ENCODE measurements at regions not wholly inside any gene's neighbourhood (a gene's known extent, or its start where the extent isn't known, plus 50 kb on each side); places are given as distances from the start of the nearest gene placed in this dataset.
"Not testable (repeated sequence)": the region's sequence is repeated elsewhere in the genome, so short reads cannot be mapped to it uniquely, and the experiment has no call there.

DNA sequence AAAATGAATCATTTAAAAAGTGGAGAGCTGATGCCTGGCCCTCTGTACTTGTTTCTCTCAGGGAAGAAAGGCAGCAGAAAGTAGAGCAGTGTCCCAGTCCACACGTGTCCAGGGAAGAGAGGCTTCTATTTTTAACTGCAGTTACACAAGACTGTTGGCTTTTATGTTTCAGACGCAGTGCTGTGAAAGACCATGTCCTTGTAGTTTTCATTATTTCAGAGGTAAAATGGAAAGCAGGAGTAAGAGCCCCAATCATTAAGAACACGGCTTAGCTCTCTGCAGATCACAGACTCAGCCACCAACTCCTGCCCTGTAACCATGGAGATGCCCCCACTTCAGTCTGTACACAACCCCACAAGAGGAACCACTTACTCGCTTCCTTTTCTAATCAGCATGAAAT, 336.3 kb downstream of the DAD1 start:
- H3K4me3 ChIP-seq, result peak overlapping the region in 1 of 2 donors; percentile 6
- TF ChIP-seq, protein P1, sequence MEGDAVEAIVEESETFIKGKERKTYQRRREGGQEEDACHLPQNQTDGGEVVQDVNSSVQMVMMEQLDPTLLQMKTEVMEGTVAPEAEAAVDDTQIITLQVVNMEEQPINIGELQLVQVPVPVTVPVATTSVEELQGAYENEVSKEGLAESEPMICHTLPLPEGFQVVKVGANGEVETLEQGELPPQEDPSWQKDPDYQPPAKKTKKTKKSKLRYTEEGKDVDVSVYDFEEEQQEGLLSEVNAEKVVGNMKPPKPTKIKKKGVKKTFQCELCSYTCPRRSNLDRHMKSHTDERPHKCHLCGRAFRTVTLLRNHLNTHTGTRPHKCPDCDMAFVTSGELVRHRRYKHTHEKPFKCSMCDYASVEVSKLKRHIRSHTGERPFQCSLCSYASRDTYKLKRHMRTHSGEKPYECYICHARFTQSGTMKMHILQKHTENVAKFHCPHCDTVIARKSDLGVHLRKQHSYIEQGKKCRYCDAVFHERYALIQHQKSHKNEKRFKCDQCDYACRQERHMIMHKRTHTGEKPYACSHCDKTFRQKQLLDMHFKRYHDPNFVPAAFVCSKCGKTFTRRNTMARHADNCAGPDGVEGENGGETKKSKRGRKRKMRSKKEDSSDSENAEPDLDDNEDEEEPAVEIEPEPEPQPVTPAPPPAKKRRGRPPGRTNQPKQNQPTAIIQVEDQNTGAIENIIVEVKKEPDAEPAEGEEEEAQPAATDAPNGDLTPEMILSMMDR (IDR thresholded peaks at IDR 0.05), result no peak
- H3K9me3 ChIP-seq, result no peaks in the 10 kb centered on the region
- intact Hi-C loops (cut with DNase I), result no loop called here
- no peaks in the 10 kb centered on the region for H3K4me1 ChIP-seq
- no peaks in the 10 kb centered on the region for H3K27me3 ChIP-seq
- no peaks in the 10 kb centered on the region for H3K36me3 ChIP-seq
- no peak for DNase-seq (ENCODE audit: low spot score in 2 of 2)
- H3K27ac ChIP-seq, result no peak overlapping the region

DNA sequence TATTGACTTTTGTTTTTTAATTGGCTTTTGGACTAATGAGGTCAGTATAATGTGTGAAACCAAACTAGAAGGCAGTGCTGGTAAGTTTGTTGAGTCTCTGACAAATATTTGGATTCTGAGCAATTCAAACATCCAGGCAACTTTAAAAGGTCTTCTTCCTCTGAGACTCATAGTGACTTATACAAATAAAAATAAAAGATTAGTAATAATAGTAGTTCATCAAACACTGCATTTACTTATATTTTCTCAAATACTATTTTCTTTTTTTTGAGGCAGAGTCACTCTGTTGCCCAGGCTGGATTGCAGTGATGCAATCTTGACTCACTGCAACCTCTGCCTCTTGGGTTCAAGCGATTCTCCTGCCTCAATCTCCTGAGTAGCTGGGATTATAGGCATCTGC, 337.9 kb downstream of the DAD1 start:
- Histone ChIP-seq H3K36me3 (no peaks in the 10 kb centered on the region), H3K4me3 (no peak overlapping the region), H3K4me1 (no peaks in the 10 kb centered on the region), H3K27ac (no peak overlapping the region), H3K27me3 (no peaks in the 10 kb centered on the region), H3K9me3 (no peaks in the 10 kb centered on the region)
- DNase-seq (ENCODE audit: low spot score in 2 of 2), result no peak
- intact Hi-C loops (cut with DNase I), result no loop called here
- TF ChIP-seq, protein P1 (IDR thresholded peaks at IDR 0.05), result no peak

DNA sequence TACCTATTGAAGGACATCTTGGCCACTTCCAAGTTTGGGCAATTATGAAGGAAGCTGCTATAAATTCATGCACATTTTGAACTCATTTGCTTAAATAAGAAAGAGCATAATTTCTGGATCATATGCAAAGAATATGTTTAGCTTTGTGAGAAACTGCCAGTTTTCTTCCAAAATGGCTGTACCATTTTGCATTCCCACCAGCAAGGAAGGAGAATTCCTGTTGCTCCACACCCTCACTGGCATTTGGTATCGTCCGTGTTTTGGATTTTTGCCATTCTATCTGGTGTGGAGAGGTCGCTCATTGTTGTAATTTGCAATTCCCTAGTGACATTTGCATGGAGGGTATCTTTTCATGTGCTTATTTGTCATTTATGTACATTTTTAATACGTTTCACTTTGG, 339.3 kb downstream of the DAD1 start:
- intact Hi-C loops (cut with DNase I), result no loop called here
- H3K27ac ChIP-seq, result no peak overlapping the region
- TF ChIP-seq, protein P1 (IDR thresholded peaks at IDR 0.05), result no peak

DNA sequence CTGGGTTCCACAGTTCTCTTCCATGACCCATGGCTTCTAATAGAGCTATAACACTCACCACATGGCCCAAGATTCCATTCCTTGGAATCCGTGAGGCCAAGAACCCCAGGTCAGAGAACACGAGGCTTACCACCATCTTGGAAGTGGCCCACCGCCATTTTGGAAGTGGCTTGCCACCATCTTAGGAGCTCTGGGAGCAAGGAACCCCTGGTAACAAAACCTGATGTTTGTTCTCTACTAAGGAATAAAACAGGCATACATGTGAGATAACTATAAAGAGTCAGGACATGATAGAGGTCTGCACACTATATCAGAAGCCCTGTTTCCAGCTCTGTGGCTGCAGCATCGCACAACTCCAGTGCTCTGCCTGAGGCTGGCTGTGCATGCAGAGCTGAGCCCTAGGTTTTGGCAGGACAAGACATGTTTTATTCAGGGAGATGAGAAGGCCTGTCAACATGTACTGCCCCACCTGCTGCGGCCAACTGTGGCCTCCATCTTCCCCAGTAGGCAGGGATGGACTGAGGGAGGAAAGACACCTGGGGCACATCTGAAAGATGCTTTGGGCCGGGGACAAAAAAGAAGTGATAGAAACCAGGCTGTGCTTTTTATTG, 344.9 kb downstream of the DAD1 start:
- no peaks in the 10 kb centered on the region for H3K9me3 ChIP-seq
- H3K4me3 ChIP-seq, result no peak overlapping the region
- DNase-seq (ENCODE audit: low spot score in 2 of 2), result no peak
- no peaks in the 10 kb centered on the region for H3K36me3 ChIP-seq
- H3K27ac ChIP-seq, result no peak overlapping the region
- intact Hi-C loops (cut with DNase I), result no loop called here
- no peaks in the 10 kb centered on the region for H3K4me1 ChIP-seq
- TF ChIP-seq, protein P1 (IDR thresholded peaks at IDR 0.05), result no peak
- no peaks in the 10 kb centered on the region for H3K27me3 ChIP-seq

More for the DNA sequence above, 339.3 kb downstream of the DAD1 start:
- no peaks in the 10 kb centered on the region for H3K9me3 ChIP-seq
- no peak for DNase-seq (ENCODE audit: low spot score in 2 of 2)
- no peaks in the 10 kb centered on the region for H3K27me3 ChIP-seq
- no peaks in the 10 kb centered on the region for H3K36me3 ChIP-seq
- no peaks in the 10 kb centered on the region for H3K4me1 ChIP-seq
- H3K4me3 ChIP-seq, result no peak overlapping the region

DNA sequence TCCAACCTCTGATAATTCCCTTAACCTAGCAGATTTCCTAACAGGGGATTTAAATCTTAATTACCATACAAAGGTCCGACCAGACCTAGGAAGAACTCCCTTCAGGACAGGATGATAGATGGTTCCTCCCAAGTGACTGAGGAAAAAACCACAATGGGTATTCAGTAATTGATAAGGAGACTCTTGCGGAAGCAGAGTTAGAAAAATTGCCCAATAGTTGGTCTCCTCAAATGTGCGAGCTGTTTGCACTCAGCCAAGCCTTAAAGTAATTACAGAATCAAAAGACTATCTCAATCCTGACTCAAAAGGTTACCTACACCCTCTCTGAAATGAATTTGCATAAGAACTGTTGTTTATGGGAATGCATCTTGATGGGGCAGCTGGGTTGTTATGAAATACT, 350.7 kb downstream of the DAD1 start:
- H3K4me1 ChIP-seq; intact Hi-C loops (cut with DNase I); H3K27ac ChIP-seq; DNase-seq (ENCODE audit: low spot score in 2 of 2); H3K4me3 ChIP-seq; H3K36me3 ChIP-seq; H3K27me3 ChIP-seq; H3K9me3 ChIP-seq: not testable (repeated sequence)

DNA sequence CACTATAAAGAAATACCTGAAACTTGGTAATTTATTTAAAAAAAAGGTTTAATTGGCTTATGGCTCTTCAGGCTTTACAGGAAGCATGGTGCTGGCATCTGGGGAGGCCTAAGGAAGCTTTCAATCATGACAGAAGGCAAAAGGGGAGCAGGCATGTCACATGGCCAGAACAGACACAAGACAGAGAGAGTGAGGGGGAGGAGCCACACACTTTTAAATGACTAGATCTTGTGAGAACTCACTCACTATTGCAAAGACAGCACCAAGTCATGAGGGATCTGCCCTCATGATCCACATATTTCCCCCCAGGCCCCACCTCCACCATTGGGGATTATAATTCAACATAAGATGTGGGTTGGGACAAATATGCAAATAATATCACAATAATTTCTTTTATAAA, 355.6 kb downstream of the DAD1 start:
- Histone ChIP-seq H3K27me3 (no peaks in the 10 kb centered on the region), H3K4me3 (no peak overlapping the region), H3K27ac (no peak overlapping the region), H3K4me1 (no peaks in the 10 kb centered on the region), H3K9me3 (peaks cover 0 to 4% of the 10 kb centered on the region in 2 donors), H3K36me3 (no peaks in the 10 kb centered on the region)
- intact Hi-C loops (cut with DNase I), result no loop called here
- DNase-seq (ENCODE audit: low spot score in 2 of 2), result no peak
- TF ChIP-seq, protein P1 (IDR thresholded peaks at IDR 0.05), result no peak

Measured in ascending aorta (tissue), 2 donors.